ENCODE measurements at regions not wholly inside any gene's neighbourhood (a gene's known extent, or its start where the extent isn't known, plus 50 kb on each side); places are given as distances from the start of the nearest gene placed in this dataset.

DNA sequence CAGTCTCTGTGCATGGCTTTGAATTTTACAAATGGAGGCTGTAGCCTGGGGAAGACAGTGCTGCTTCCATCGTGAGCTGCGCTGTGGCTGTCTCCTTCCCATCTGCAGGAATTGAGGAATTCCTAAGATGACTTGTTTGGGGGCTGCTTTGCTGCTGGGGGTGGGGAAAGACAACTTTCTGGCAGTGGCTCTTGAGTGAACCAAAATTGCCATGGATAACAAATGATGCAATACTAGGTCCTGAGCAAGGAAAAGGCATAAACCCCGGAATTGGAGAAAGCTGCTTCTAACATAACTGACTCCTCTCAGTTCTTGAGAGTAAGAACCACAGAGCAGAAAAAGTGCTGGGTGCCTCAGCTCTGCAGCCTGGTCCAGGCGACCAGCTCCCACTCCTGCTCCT is 245.0 kb upstream of the RPL38 start:
- no peak overlapping the region for H3K9ac ChIP-seq (ENCODE audit: insufficient read depth in 1 of 2, low read length in 2 of 2)
- H3K4me1 ChIP-seq (ENCODE audit: control insufficient read depth in 5 of 5, insufficient read depth in 5 of 5, low read length in 5 of 5): peaks cover 0 to 9% (median 0%) of the 10 kb centered on the region in 5 donors
- 74 to 84% methylated on average over 4 of the region's 4 CpGs for WGBS, 2 donors
- H3K27me3 ChIP-seq (ENCODE audit: control insufficient read depth in 3 of 3, insufficient read depth in 3 of 3, low read length in 2 of 3): peaks cover 0 to 7% (median 0%) of the 10 kb centered on the region in 3 donors
- H3K27ac ChIP-seq (ENCODE audit: low read depth in 1 of 2, low read length in 1 of 2): no peak overlapping the region
- H3K36me3 ChIP-seq (ENCODE audit: control insufficient read depth in 4 of 4, insufficient read depth in 4 of 4, low read length in 4 of 4): no peaks in the 10 kb centered on the region
- ATAC-seq (ENCODE audit: insufficient read depth, low FRiP score) (no peak), DNase-seq (no peak)
- peaks cover 0 to 5% (median 3%) of the 10 kb centered on the region in 4 donors for H3K9me3 ChIP-seq (ENCODE audit: control insufficient read depth in 4 of 4, insufficient read depth in 3 of 4, low read length in 3 of 4)
- H3K4me3 ChIP-seq: no peak overlapping the region
- TF ChIP-seq, protein P1, sequence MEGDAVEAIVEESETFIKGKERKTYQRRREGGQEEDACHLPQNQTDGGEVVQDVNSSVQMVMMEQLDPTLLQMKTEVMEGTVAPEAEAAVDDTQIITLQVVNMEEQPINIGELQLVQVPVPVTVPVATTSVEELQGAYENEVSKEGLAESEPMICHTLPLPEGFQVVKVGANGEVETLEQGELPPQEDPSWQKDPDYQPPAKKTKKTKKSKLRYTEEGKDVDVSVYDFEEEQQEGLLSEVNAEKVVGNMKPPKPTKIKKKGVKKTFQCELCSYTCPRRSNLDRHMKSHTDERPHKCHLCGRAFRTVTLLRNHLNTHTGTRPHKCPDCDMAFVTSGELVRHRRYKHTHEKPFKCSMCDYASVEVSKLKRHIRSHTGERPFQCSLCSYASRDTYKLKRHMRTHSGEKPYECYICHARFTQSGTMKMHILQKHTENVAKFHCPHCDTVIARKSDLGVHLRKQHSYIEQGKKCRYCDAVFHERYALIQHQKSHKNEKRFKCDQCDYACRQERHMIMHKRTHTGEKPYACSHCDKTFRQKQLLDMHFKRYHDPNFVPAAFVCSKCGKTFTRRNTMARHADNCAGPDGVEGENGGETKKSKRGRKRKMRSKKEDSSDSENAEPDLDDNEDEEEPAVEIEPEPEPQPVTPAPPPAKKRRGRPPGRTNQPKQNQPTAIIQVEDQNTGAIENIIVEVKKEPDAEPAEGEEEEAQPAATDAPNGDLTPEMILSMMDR (IDR thresholded peaks at IDR 0.05; ENCODE audit: control extremely low read depth, extremely low read depth): no peak

- DNase-seq (peak in 1 of 3 donors; percentile 0), ATAC-seq (ENCODE audit: insufficient read depth, low FRiP score) (no peak)
- Histone ChIP-seq H3K9ac (ENCODE audit: insufficient read depth in 1 of 2, low read length in 2 of 2) (no peak overlapping the region), H3K4me1 (ENCODE audit: control insufficient read depth in 5 of 5, insufficient read depth in 5 of 5, low read length in 5 of 5) (peaks cover 0 to 9% (median 0%) of the 10 kb centered on the region in 5 donors), H3K36me3 (ENCODE audit: control insufficient read depth in 4 of 4, insufficient read depth in 4 of 4, low read length in 4 of 4) (no peaks in the 10 kb centered on the region), H3K9me3 (ENCODE audit: control insufficient read depth in 4 of 4, insufficient read depth in 3 of 4, low read length in 3 of 4) (peaks cover 0 to 5% (median 2%) of the 10 kb centered on the region in 4 donors), H3K27ac (ENCODE audit: low read depth in 1 of 2, low read length in 1 of 2) (no peak overlapping the region), H3K4me3 (no peak overlapping the region), H3K27me3 (ENCODE audit: control insufficient read depth in 3 of 3, insufficient read depth in 3 of 3, low read length in 2 of 3) (no peaks in the 10 kb centered on the region)
- TF ChIP-seq, protein P1 (IDR thresholded peaks at IDR 0.05; ENCODE audit: control extremely low read depth, extremely low read depth): no peak
These were observed 243.0 kb upstream of the RPL38 start for GRCh38 chr17:73960469-73960868.

DNA sequence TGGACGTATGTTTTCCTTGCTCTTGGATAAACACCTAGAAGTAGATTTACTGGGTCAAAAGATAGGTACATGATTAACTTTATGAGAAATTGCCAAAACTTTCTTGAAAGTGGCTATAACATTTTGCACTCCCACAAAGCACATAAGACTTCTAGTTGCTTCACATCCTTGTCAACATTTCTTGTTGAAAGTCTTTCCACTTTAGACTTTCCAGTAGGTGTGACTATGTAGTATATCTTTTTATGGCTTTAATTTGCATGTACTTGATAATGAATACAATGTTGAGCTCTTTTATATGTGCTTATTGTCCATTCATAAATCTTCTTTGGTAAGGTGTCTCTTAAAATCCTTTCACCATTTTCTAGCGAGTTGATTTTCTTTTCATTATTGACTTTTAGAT is 241.2 kb upstream of the RPL38 start:
- H3K4me3 ChIP-seq: no peak overlapping the region
- DNase-seq (no peak), ATAC-seq (ENCODE audit: insufficient read depth, low FRiP score) (no peak)
- TF ChIP-seq, protein P1 (IDR thresholded peaks at IDR 0.05; ENCODE audit: control extremely low read depth, extremely low read depth): no peak
- no peak overlapping the region for H3K9ac ChIP-seq (ENCODE audit: insufficient read depth in 1 of 2, low read length in 2 of 2)
- 38 to 68% methylated on average over 2 of the region's 2 CpGs for WGBS, 2 donors
- no peaks in the 10 kb centered on the region for H3K36me3 ChIP-seq (ENCODE audit: control insufficient read depth in 4 of 4, insufficient read depth in 4 of 4, low read length in 4 of 4)
- peaks cover 0 to 5% (median 2%) of the 10 kb centered on the region in 4 donors for H3K9me3 ChIP-seq (ENCODE audit: control insufficient read depth in 4 of 4, insufficient read depth in 3 of 4, low read length in 3 of 4)
- no peaks in the 10 kb centered on the region for H3K27me3 ChIP-seq (ENCODE audit: control insufficient read depth in 3 of 3, insufficient read depth in 3 of 3, low read length in 2 of 3)
- peaks cover 0 to 4% (median 0%) of the 10 kb centered on the region in 5 donors for H3K4me1 ChIP-seq (ENCODE audit: control insufficient read depth in 5 of 5, insufficient read depth in 5 of 5, low read length in 5 of 5)
- no peak overlapping the region for H3K27ac ChIP-seq (ENCODE audit: low read depth in 1 of 2, low read length in 1 of 2)

DNA sequence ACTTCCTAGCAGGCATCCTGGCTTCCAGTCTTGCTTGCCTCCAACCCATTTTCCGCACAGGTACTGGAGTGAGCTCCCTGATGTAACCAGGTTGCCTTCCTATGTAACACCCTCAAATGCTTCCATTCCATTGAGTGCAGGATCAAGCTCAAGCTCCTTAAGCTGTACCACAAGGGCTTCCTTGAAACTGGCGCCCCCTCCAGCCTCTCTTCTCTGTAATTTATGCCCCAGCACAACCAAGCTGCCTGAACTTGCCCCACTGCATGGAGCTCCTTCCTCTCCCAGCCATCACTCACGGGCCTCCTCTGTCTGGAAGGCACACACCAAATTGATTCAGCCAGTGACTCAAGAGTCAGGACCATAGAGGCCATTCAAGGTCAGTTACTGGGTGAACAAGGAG is 234.8 kb upstream of the RPL38 start:
- Histone ChIP-seq H3K4me1 (ENCODE audit: control insufficient read depth in 5 of 5, insufficient read depth in 5 of 5, low read length in 5 of 5) (peaks cover 0 to 2% (median under 1%) of the 10 kb centered on the region in 5 donors), H3K36me3 (ENCODE audit: control insufficient read depth in 4 of 4, insufficient read depth in 4 of 4, low read length in 4 of 4) (no peaks in the 10 kb centered on the region), H3K4me3 (no peak overlapping the region), H3K27me3 (ENCODE audit: control insufficient read depth in 3 of 3, insufficient read depth in 3 of 3, low read length in 2 of 3) (peaks cover 0 to 10% (median 4%) of the 10 kb centered on the region in 3 donors), H3K9ac (ENCODE audit: insufficient read depth in 1 of 2, low read length in 2 of 2) (no peak overlapping the region), H3K27ac (ENCODE audit: low read depth in 1 of 2, low read length in 1 of 2) (no peak overlapping the region), H3K9me3 (ENCODE audit: control insufficient read depth in 4 of 4, insufficient read depth in 3 of 4, low read length in 3 of 4) (no peaks in the 10 kb centered on the region)
- no peak for DNase-seq
- ATAC-seq (ENCODE audit: insufficient read depth, low FRiP score): no peak
- 79% methylated on average over 3 of the region's 3 CpGs for WGBS, 2 donors
- TF ChIP-seq, protein P1 (IDR thresholded peaks at IDR 0.05; ENCODE audit: control extremely low read depth, extremely low read depth): no peak

Measured in lung (tissue), 11 donors.